ENCODE measurements at regions not wholly inside any gene's neighbourhood (a gene's known extent, or its start where the extent isn't known, plus 50 kb on each side); places are given as distances from the start of the nearest gene placed in this dataset.

- TF ChIP-seq CTCF (IDR thresholded peaks at IDR 0.05) (no peak), POLR2A (IDR thresholded peaks at IDR 0.05) (no peak), POLR2AphosphoS5 (IDR thresholded peaks at IDR 0.05; ENCODE audit: insufficient read depth in 1 of 2, low read depth in 1 of 2) (no peak)
Measured at GRCh38 chr5:118628660-118629354, 359.5 kb downstream of the DTWD2 start.

Measured in vagina (tissue), 2 donors.